Peyer's patch (tissue), 4 donors: ENCODE measurements at regions not wholly inside any gene's neighbourhood (a gene's known extent, or its start where the extent isn't known, plus 50 kb on each side); places are given as distances from the start of the nearest gene placed in this dataset.

Experiments
- DNase-seq, 3 donors: peaks; one replicate each; pipeline ENCODE4 v3.0.0-alpha.2; 2017 to 2019
- H3K27ac ChIP-seq, 4 donors: fragments of 200-600 bp; sonication (generic); one replicate each; pipeline ENCODE4 v1.5.1; 2016 to 2019
- H3K27me3 ChIP-seq, 2 donors: fragments of 200-600 bp; sonication (generic); one replicate each; pipeline ENCODE4 v1.5.1; 2019
- H3K36me3 ChIP-seq, 3 donors: fragments of 200-600 bp; sonication (generic); one replicate each; pipeline ENCODE4 v1.5.1; 2016 to 2019
- H3K4me1 ChIP-seq, 4 donors: fragments of 200-600 bp; sonication (generic); one replicate each; pipeline ENCODE4 v1.5.1; 2016 to 2019
- H3K4me3 ChIP-seq, 4 donors: fragments of 200-600 bp; sonication (generic); 1 replicate in 3 of 4; 2 replicates in 1 of 4; pipeline ENCODE4 v1.5.1; 2016 to 2019; ENCODE audit warnings: mild to moderate bottlenecking in 1 of 4
- H3K9me3 ChIP-seq, 4 donors: fragments of 200-600 bp; sonication (generic); one replicate each; pipeline ENCODE4 v1.5.1; 2016 to 2019; ENCODE audit warnings: mild to moderate bottlenecking in 1 of 4
- CTCF ChIP-seq, 6 experiments: fragments of 450-650 bp in 4 of 6; fragments of 200-600 bp in 2 of 6; sonication (generic) in 1 of 6; IDR thresholded peaks; one replicate each; pipeline ENCODE4 v1.5.1; 2017 to 2019; ENCODE audit warnings: antibody characterized with exemption in 6 of 6, mild to moderate bottlenecking in 3 of 6, moderate library complexity in 1 of 6
- POLR2A ChIP-seq, 2 donors: fragments of 450-650 bp; IDR thresholded peaks; one replicate each; pipeline ENCODE4 v1.5.1; 2017; ENCODE audit warnings: antibody characterized with exemption in 2 of 2, mild to moderate bottlenecking in 2 of 2, moderate library complexity in 2 of 2

- no peak for TF ChIP-seq CTCF (IDR thresholded peaks at IDR 0.05)
- no peak for TF ChIP-seq POLR2A (IDR thresholded peaks at IDR 0.05)
- no peak overlapping the region for H3K4me3 ChIP-seq
- no peaks in the 10 kb centered on the region for H3K27me3 ChIP-seq
- H3K36me3 ChIP-seq, result no peaks in the 10 kb centered on the region
- no peaks in the 10 kb centered on the region for H3K4me1 ChIP-seq
- no peak overlapping the region for H3K27ac ChIP-seq
- no peak for DNase-seq
- H3K9me3 ChIP-seq, result no peaks in the 10 kb centered on the region
Measured at GRCh38 chr10:125415964-125416363, 255.6 kb upstream of the CTBP2 start.

- TF ChIP-seq CTCF (IDR thresholded peaks at IDR 0.05), result no peak
- TF ChIP-seq POLR2A (IDR thresholded peaks at IDR 0.05), result no peak
- H3K4me3 ChIP-seq, result no peak overlapping the region
- DNase-seq, result no peak
- H3K4me1 ChIP-seq, result no peaks in the 10 kb centered on the region
- no peaks in the 10 kb centered on the region for H3K27me3 ChIP-seq
- no peaks in the 10 kb centered on the region for H3K9me3 ChIP-seq
- H3K36me3 ChIP-seq, result no peaks in the 10 kb centered on the region
- H3K27ac ChIP-seq, result no peak overlapping the region
Measured at GRCh38 chr10:125415006-125415633, 254.8 kb upstream of the CTBP2 start.

GRCh38 chr10:125411724-125412123 lies 251.4 kb upstream of the CTBP2 start:
- no peaks in the 10 kb centered on the region for H3K9me3 ChIP-seq
- no peak for TF ChIP-seq CTCF (IDR thresholded peaks at IDR 0.05)
- TF ChIP-seq POLR2A (IDR thresholded peaks at IDR 0.05), result no peak
- H3K27me3 ChIP-seq, result no peaks in the 10 kb centered on the region
- no peak for DNase-seq
- H3K36me3 ChIP-seq, result no peaks in the 10 kb centered on the region
- H3K27ac ChIP-seq, result no peak overlapping the region
- H3K4me1 ChIP-seq, result no peaks in the 10 kb centered on the region
- no peak overlapping the region for H3K4me3 ChIP-seq

GRCh38 chr10:125409756-125410155 lies 249.4 kb upstream of the CTBP2 start:
- no peak for TF ChIP-seq CTCF (IDR thresholded peaks at IDR 0.05)
- TF ChIP-seq POLR2A (IDR thresholded peaks at IDR 0.05), result no peak
- Histone ChIP-seq H3K4me1 (no peaks in the 10 kb centered on the region), H3K9me3 (peaks cover 0 to 3% (median 0%) of the 10 kb centered on the region in 4 donors), H3K4me3 (no peak overlapping the region), H3K27me3 (no peaks in the 10 kb centered on the region), H3K36me3 (no peaks in the 10 kb centered on the region), H3K27ac (no peak overlapping the region)
- no peak for DNase-seq

GRCh38 chr10:125407557-125407956 lies 247.2 kb upstream of the CTBP2 start:
- TF ChIP-seq CTCF (IDR thresholded peaks at IDR 0.05) (no peak), POLR2A (IDR thresholded peaks at IDR 0.05) (no peak)
- no peak for DNase-seq
- H3K4me3 ChIP-seq, result no peak overlapping the region
- H3K36me3 ChIP-seq, result no peaks in the 10 kb centered on the region
- no peaks in the 10 kb centered on the region for H3K27me3 ChIP-seq
- no peak overlapping the region for H3K27ac ChIP-seq
- no peaks in the 10 kb centered on the region for H3K4me1 ChIP-seq
- H3K9me3 ChIP-seq, result peaks cover 0 to 3% (median 0%) of the 10 kb centered on the region in 4 donors
